Testis (tissue), 2 donors: ENCODE measurements at regions not wholly inside any gene's neighbourhood (a gene's known extent, or its start where the extent isn't known, plus 50 kb on each side); places are given as distances from the start of the nearest gene placed in this dataset.

ENCODE experiments used
- POLR2A ChIP-seq: fragments of 450-650 bp; IDR thresholded peaks from one replicate; pipeline ENCODE4 v1.6.1; 2017; ENCODE audit warnings: antibody characterized with exemption, mild to moderate bottlenecking, moderate library complexity
- TF ChIP-seq, protein P1 (sequence below), 3 experiments: fragments of 450-650 bp in 2 of 3; fragments of 200-600 bp in 1 of 3; sonication (generic) in 1 of 3; IDR thresholded peaks; one replicate each; pipeline ENCODE4 v1.5.1; 2016 to 2019; ENCODE audit warnings: antibody characterized with exemption in 3 of 3, mild to moderate bottlenecking in 2 of 3, moderate library complexity in 1 of 3

DNA sequence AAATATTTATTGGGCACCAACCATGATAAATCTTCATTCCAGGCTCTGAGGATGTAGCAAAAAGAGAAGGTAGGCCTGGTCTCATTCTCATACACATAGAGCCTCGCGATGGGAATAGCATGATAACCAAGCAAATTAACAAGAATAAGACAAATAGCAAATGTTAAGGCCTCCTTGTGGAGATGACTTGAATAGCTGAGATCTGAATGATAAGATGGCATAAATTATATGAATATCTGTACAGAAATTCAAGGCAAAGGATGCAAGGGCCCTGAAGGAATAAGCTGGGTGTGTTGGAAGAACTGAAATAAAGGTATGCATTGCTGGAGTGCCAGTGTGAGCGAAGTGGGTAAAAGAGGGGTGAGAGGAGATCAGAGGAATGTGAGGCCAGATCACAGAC lies 114.8 kb downstream of the ALX1 start:
- TF ChIP-seq, protein P1, sequence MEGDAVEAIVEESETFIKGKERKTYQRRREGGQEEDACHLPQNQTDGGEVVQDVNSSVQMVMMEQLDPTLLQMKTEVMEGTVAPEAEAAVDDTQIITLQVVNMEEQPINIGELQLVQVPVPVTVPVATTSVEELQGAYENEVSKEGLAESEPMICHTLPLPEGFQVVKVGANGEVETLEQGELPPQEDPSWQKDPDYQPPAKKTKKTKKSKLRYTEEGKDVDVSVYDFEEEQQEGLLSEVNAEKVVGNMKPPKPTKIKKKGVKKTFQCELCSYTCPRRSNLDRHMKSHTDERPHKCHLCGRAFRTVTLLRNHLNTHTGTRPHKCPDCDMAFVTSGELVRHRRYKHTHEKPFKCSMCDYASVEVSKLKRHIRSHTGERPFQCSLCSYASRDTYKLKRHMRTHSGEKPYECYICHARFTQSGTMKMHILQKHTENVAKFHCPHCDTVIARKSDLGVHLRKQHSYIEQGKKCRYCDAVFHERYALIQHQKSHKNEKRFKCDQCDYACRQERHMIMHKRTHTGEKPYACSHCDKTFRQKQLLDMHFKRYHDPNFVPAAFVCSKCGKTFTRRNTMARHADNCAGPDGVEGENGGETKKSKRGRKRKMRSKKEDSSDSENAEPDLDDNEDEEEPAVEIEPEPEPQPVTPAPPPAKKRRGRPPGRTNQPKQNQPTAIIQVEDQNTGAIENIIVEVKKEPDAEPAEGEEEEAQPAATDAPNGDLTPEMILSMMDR (IDR thresholded peaks at IDR 0.05): no peak
- no peak for TF ChIP-seq POLR2A
